T-cell (primary cell): ENCODE measurements at regions not wholly inside any gene's neighbourhood (a gene's known extent, or its start where the extent isn't known, plus 50 kb on each side); places are given as distances from the start of the nearest gene placed in this dataset.

ENCODE experiments used
- ATAC-seq, 4 experiments: fragments of 200-7000 bp in 3 of 4; fragments of 150-1000 bp in 1 of 4; cut with Tn5 transposase; replicated peaks in 1 of 4; 1 replicate in 3 of 4; 2 replicates in 1 of 4; pipeline ENCODE4 v1.10.0; 2021; ENCODE audit warnings: moderate library complexity in 3 of 4, mild to moderate bottlenecking in 2 of 4, moderate number of reproducible peaks in 1 of 4
- CTCF ChIA-PET, 2 donors: fragments of 300-600 bp; sonication (Branson Sonifier 250); formaldehyde crosslinking; loops; one replicate each; lab custom pipeline; 2022; ENCODE audit warnings: antibody characterized with exemption in 2 of 2; lab: Charles Lee
- POLR2A ChIA-PET, 2 donors: fragments of 300-600 bp; sonication (Branson Sonifier 250); formaldehyde crosslinking; loops; one replicate each; lab custom pipeline; 2022; ENCODE audit warnings: antibody characterized with exemption in 2 of 2; lab: Charles Lee
- DNase-seq, 35 experiments: peaks; one replicate each; pipeline versions ENCODE4 v3.0.0 to v3.0.0-alpha.2; 2013 to 2023
- H3K27ac ChIP-seq: one replicate; pipeline ENCODE4 v1.5.1; 2013; ENCODE audit warnings: low read length
- H3K27me3 ChIP-seq, 2 experiments: replicated peaks in 1 of 2; 1 replicate in 1 of 2; 2 replicates in 1 of 2; pipeline versions ENCODE4 v1.6.1 to v1.7.0; 2013; ENCODE audit warnings: low read length in 1 of 2, mixed read lengths in 1 of 2; ENCODE audit not compliant: control insufficient read depth in 2 of 2, insufficient read depth in 2 of 2; ENCODE audit errors: extremely low read depth in 1 of 2
- H3K36me3 ChIP-seq, 2 donors: 1 replicate in 1 of 2; 2 replicates in 1 of 2; pipeline versions ENCODE4 v1.6.1 to v1.7.0; 2013; ENCODE audit warnings: low read length in 1 of 2; ENCODE audit not compliant: control insufficient read depth in 2 of 2, insufficient read depth in 1 of 2; ENCODE audit errors: extremely low read depth in 1 of 2
- H3K4me1 ChIP-seq, 2 experiments: 1 replicate in 1 of 2; 2 replicates in 1 of 2; pipeline versions ENCODE4 v1.6.1 to v1.7.0; 2013; ENCODE audit warnings: low read length in 2 of 2, mixed read lengths in 1 of 2; ENCODE audit not compliant: insufficient read depth in 2 of 2, control insufficient read depth in 1 of 2; ENCODE audit errors: extremely low read depth in 1 of 2
- H3K4me3 ChIP-seq, 2 donors: 1 replicate in 1 of 2; 2 replicates in 1 of 2; pipeline versions ENCODE4 v1.5.1 to v1.7.0; 2013; ENCODE audit warnings: mild to moderate bottlenecking in 2 of 2, low read length in 1 of 2, moderate library complexity in 1 of 2; ENCODE audit not compliant: control insufficient read depth in 1 of 2; ENCODE audit errors: extremely low read depth in 1 of 2
- H3K9me3 ChIP-seq: 2 replicates; pipeline ENCODE4 v1.7.0; 2013
- H3K27ac Mint-ChIP-seq, 2 donors: one replicate each; pipeline ENCODE4 v1.8.0; 2020 to 2021; ENCODE audit warnings: mild to moderate bottlenecking in 2 of 2, mixed read lengths in 2 of 2
- H3K27me3 Mint-ChIP-seq, 2 donors: one replicate each; pipeline ENCODE4 v1.8.0; 2021 to 2022; ENCODE audit warnings: mixed read lengths in 2 of 2
- H3K36me3 Mint-ChIP-seq: one replicate; pipeline ENCODE4 v1.8.0; 2021; ENCODE audit warnings: mixed read lengths
- H3K4me1 Mint-ChIP-seq, 3 donors: one replicate each; pipeline ENCODE4 v1.8.0; 2020 to 2022; ENCODE audit warnings: mixed read lengths in 3 of 3, mild to moderate bottlenecking in 1 of 3
- H3K4me3 Mint-ChIP-seq, 3 donors: one replicate each; pipeline ENCODE4 v1.8.0; 2020 to 2022; ENCODE audit warnings: mild to moderate bottlenecking in 3 of 3, mixed read lengths in 3 of 3, moderate library complexity in 3 of 3
- H3K9me3 Mint-ChIP-seq, 3 donors: one replicate each; pipeline ENCODE4 v1.8.0; 2020 to 2022; ENCODE audit warnings: mixed read lengths in 3 of 3
- WGBS: methylation state at CpG from one replicate; pipeline ENCODE4 v1.1.5; 2013; ENCODE audit warnings: missing lambda C conversion rate; ENCODE audit not compliant: insufficient coverage; 5-methylcytosine and 5-hydroxymethylcytosine counted together

DNA sequence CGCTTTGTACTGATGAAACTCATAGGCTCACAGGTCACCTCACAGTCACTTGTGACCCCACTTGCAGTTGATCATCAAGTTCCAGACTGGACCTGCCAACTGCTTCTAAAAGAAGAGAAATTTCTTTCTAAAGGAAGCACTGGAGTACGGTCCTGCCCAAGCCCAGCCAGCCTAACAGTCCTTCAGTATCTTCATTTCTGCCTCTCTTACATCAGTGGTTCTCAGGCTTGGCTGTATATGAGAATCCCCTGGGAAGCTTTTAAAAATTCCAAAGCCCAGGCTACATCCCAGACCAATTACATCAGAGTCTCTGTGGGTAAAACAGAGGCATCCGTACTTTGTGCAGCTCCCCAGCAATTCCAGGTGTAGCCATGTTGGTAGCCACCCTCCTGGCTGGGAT is 282.1 kb downstream of the NFIB start:
- 100% methylated on average over 1 of the region's 3 CpGs for WGBS
- H3K9me3 Mint-ChIP-seq: peaks cover 0 to 10% (median 3%) of the 10 kb centered on the region in 3 donors
- no peak overlapping the region for H3K4me3 ChIP-seq
- no peaks in the 10 kb centered on the region for H3K36me3 ChIP-seq
- H3K9me3 ChIP-seq: no peaks in the 10 kb centered on the region
- H3K4me3 Mint-ChIP-seq: no peak overlapping the region
- H3K27me3 ChIP-seq: no peaks in the 10 kb centered on the region
- POLR2A ChIA-PET: no interaction called here
- CTCF ChIA-PET: no interaction called here
- H3K27ac ChIP-seq: no peak overlapping the region
- no peaks in the 10 kb centered on the region for H3K4me1 Mint-ChIP-seq
- no peak for DNase-seq
- no peak for ATAC-seq
- H3K27me3 Mint-ChIP-seq: peaks cover 0 to 3% of the 10 kb centered on the region in 2 donors
- no peak overlapping the region for H3K27ac Mint-ChIP-seq
- no peaks in the 10 kb centered on the region for H3K36me3 Mint-ChIP-seq
- no peaks in the 10 kb centered on the region for H3K4me1 ChIP-seq

DNA sequence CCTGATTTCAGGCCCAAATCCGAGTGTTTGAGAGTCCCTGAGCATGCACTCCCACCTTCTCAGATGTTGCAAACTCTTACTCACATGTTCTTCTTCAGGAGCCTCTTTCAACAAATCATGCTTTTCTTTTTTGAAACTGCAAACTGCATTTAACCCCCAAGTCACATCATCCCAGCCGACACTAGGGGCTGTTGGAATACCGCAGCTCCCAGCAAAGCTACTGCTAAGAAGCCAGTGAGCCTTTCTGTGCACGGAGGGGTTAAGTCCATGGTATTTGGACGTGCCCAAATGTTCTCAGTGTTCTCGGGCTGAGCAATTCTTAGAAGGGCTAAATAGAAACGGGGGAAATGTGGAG is 282.9 kb downstream of the NFIB start:
- ATAC-seq: no peak
- H3K9me3 Mint-ChIP-seq: peaks cover 0 to 10% (median 3%) of the 10 kb centered on the region in 3 donors
- WGBS: 81% methylated on average over 5 of the region's 7 CpGs

GRCh38 chr9:14030375-14031059 is 283.4 kb downstream of the NFIB start:
- DNase-seq (no peak), ATAC-seq (no peak)
- H3K36me3 ChIP-seq: no peaks in the 10 kb centered on the region
- H3K4me3 ChIP-seq: no peak overlapping the region
- no peak overlapping the region for H3K27ac Mint-ChIP-seq
- no peaks in the 10 kb centered on the region for H3K9me3 ChIP-seq
- peaks cover 0 to 3% of the 10 kb centered on the region in 2 donors for H3K27me3 Mint-ChIP-seq
- H3K4me3 Mint-ChIP-seq: no peak overlapping the region
- H3K27ac ChIP-seq: no peak overlapping the region
- H3K36me3 Mint-ChIP-seq: no peaks in the 10 kb centered on the region
- no peaks in the 10 kb centered on the region for H3K27me3 ChIP-seq
- CTCF ChIA-PET: no interaction called here
- POLR2A ChIA-PET: no interaction called here
- peaks cover 0 to 10% (median 3%) of the 10 kb centered on the region in 3 donors for H3K9me3 Mint-ChIP-seq
- 79% methylated on average over 3 of the region's 7 CpGs for whole genome bisulfite sequencing
- no peaks in the 10 kb centered on the region for H3K4me1 Mint-ChIP-seq
- H3K4me1 ChIP-seq: no peaks in the 10 kb centered on the region

More for the DNA sequence above, 282.9 kb downstream of the NFIB start:
- Histone ChIP-seq H3K4me3 (no peak overlapping the region), H3K4me1 (no peaks in the 10 kb centered on the region), H3K27ac (no peak overlapping the region), H3K36me3 (no peaks in the 10 kb centered on the region), H3K27me3 (no peaks in the 10 kb centered on the region), H3K9me3 (no peaks in the 10 kb centered on the region)
- H3K4me3 Mint-ChIP-seq: no peak overlapping the region
- no peak overlapping the region for H3K27ac Mint-ChIP-seq
- H3K27me3 Mint-ChIP-seq: peaks cover 0 to 3% of the 10 kb centered on the region in 2 donors
- DNase-seq: no peak
- CTCF ChIA-PET: no interaction called here
- POLR2A ChIA-PET: no interaction called here
- H3K36me3 Mint-ChIP-seq: no peaks in the 10 kb centered on the region
- no peaks in the 10 kb centered on the region for H3K4me1 Mint-ChIP-seq

DNA sequence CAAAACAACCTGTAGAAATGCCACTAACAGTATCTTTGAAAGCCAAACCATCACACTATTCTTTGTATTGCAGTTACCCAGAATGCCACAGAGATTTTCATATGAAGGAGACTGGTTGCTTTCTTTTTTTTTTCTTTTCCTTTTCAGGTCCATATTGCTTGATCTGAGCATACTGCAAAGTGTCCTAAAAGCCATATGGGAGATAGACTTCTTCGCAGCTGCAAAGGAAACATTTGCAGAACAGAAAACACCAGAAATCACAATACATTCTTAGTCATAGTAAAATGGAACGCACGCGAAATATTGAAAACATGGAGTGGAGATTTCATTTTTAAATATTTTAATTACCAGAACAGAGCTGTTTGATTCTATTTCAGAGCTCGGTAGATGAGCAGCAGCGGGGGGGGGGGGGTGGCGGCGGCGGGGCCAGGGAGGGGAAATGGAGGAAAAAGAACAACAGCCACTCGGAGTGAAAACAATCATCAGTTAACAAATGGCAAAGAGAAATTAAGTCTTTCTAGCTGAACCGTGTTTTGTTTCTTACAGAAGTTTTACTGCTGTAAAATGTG is 284.1 kb downstream of the NFIB start:
- Mint-ChIP-seq H3K4me1 (no peaks in the 10 kb centered on the region), H3K4me3 (no peak overlapping the region), H3K27me3 (peaks cover 0 to 1% of the 10 kb centered on the region in 2 donors), H3K9me3 (peaks cover 0 to 9% (median 2%) of the 10 kb centered on the region in 3 donors), H3K27ac (no peak overlapping the region), H3K36me3 (no peaks in the 10 kb centered on the region)
- 77% methylated on average over 2 of the region's 11 CpGs for WGBS
- Histone ChIP-seq H3K36me3 (no peaks in the 10 kb centered on the region), H3K27me3 (no peaks in the 10 kb centered on the region), H3K9me3 (no peaks in the 10 kb centered on the region), H3K4me1 (no peaks in the 10 kb centered on the region), H3K4me3 (no peak overlapping the region), H3K27ac (no peak overlapping the region)
- ChIA-PET CTCF (no interaction called here), POLR2A (no interaction called here)
- ATAC-seq: no peak
- no peak for DNase-seq

DNA sequence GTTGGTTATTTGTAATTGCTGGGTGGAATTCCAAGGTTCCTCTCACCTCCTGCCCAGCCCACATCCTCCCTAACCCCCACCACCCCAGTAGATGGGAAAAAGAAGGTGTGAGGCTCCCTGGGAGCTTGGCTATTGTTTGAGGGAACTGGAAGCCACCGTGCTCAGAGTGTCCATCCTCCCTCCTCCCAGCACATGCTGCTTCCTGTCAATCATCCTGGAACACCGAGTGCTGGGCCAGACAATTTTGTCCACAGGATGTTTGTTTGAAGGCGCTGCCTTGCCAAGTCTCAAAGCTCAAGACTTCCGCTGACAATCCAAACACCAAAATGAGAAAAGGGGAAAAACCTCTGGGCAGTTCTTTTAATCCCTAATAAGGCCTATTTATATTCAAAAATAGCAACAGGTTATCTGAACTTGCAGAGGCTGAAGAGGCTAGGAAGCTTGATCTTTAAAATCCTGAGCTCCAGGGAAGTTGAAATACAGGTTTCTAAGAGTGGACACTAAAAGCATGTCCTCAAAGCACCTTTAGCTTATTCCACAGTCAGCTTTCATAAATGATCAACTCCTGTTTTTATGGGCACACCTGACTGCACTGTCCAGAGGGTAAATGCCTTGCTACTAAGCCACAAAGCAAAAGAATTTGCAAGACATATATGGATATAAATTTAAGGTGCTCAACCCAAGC is 286.7 kb downstream of the NFIB start:
- no peak overlapping the region for H3K27ac ChIP-seq
- ChIA-PET POLR2A (no interaction called here), CTCF (interaction anchor here in 1 of 2 donors (0.6 kb wide), 1 partner anchor 47 kb away, joined by 3 read pairs; no protein-coding TSS in a partner anchor)
- H3K36me3 ChIP-seq: no peaks in the 10 kb centered on the region
- Mint-ChIP-seq H3K4me1 (no peaks in the 10 kb centered on the region), H3K9me3 (peaks cover 0 to 9% (median 2%) of the 10 kb centered on the region in 3 donors), H3K4me3 (no peak overlapping the region), H3K27ac (no peak overlapping the region), H3K36me3 (no peaks in the 10 kb centered on the region), H3K27me3 (no peaks in the 10 kb centered on the region)
- H3K27me3 ChIP-seq: no peaks in the 10 kb centered on the region
- H3K4me3 ChIP-seq: no peak overlapping the region
- no peak for DNase-seq
- H3K9me3 ChIP-seq: no peaks in the 10 kb centered on the region
- 67% methylated on average over 2 of the region's 4 CpGs for WGBS
- no peaks in the 10 kb centered on the region for H3K4me1 ChIP-seq
- ATAC-seq: no peak

GRCh38 chr9:14025741-14026140 is 288.2 kb downstream of the NFIB start:
- Mint-ChIP-seq H3K4me3 (no peak overlapping the region), H3K9me3 (peaks cover 0 to 9% (median 2%) of the 10 kb centered on the region in 3 donors)
- POLR2A ChIA-PET: no interaction called here

More at GRCh38 chr9:14025741-14026140, 288.2 kb downstream of the NFIB start:
- Histone ChIP-seq H3K36me3 (no peaks in the 10 kb centered on the region), H3K27ac (no peak overlapping the region), H3K9me3 (no peaks in the 10 kb centered on the region), H3K4me1 (no peaks in the 10 kb centered on the region), H3K4me3 (no peak overlapping the region), H3K27me3 (no peaks in the 10 kb centered on the region)
- DNase-seq: no peak
- H3K27ac Mint-ChIP-seq: no peak overlapping the region
- CTCF ChIA-PET: no interaction called here
- no CpG with 5 or more reads among the region's 2 CpGs for WGBS
- no peaks in the 10 kb centered on the region for H3K36me3 Mint-ChIP-seq
- ATAC-seq: no peak
- H3K27me3 Mint-ChIP-seq: no peaks in the 10 kb centered on the region
- no peaks in the 10 kb centered on the region for H3K4me1 Mint-ChIP-seq
